GM12878 (cell line): ENCODE measurements at regions not wholly inside any gene's neighbourhood (a gene's known extent, or its start where the extent isn't known, plus 50 kb on each side); places are given as distances from the start of the nearest gene placed in this dataset.

Experiments used
- ATAC-seq: fragments of 200-7000 bp; cut with Tn5 transposase; 3 replicates; pipeline ENCODE4 v1.9.1; 2020; ENCODE audit warnings: mild to moderate bottlenecking, moderate library complexity
- BruUV-seq: library from RNA; stranded (reverse); fragments of 400-500 nt; replicated peaks from 2 replicates; lab custom pipeline; 2021; lab: Mats Ljungman, UMichigan
- CTCF ChIA-PET: fragments of 300-600 bp; sonication (Branson Sonifier 250); formaldehyde crosslinking; extraction: SDS; loops from one replicate; lab custom pipeline; 2021; ENCODE audit warnings: inconsistent platforms; lab: Yijun Ruan, JAX
- POLR2A ChIA-PET: fragments of 350-600 bp; formaldehyde crosslinking; extraction: SDS; loops from one replicate; lab custom pipeline; 2021; ENCODE audit warnings: inconsistent platforms; lab: Charles Lee
- RAD21 ChIA-PET: fragments of 300-600 bp; sonication (Branson Sonifier 250); formaldehyde crosslinking; loops from one replicate; lab custom pipeline; 2023; ENCODE audit warnings: antibody characterized with exemption; ENCODE audit not compliant: unreplicated experiment; lab: Charles Lee
- SMC1A ChIA-PET: fragments of 300-600 bp; sonication (Branson Sonifier 250); formaldehyde crosslinking; loops from one replicate; lab custom pipeline; 2023; ENCODE audit not compliant: unreplicated experiment, uncharacterized antibody; lab: Charles Lee
- DNase-seq: peaks from one replicate; pipeline ENCODE4 v3.0.0-alpha.2; 2011; ENCODE audit warnings: low read depth, low spot score
- FAIRE-seq: peaks from 3 replicates; lab custom pipeline; 2011; peaks lifted over from hg19 to GRCh38; lab: Jason Lieb, UNC
- H2AFZ ChIP-seq: 2 replicates; pipeline ENCODE4 v1.6.0; 2011; ENCODE audit warnings: low read depth, low read length, control low read depth; ENCODE audit not compliant: control insufficient read depth
- H3K27ac ChIP-seq: 2 replicates; pipeline ENCODE4 v1.5.1; 2011; ENCODE audit warnings: control low read depth; ENCODE audit not compliant: control insufficient read depth, insufficient read depth
- H3K27me3 ChIP-seq, 2 experiments: replicated peaks in 1 of 2; 2 replicates each; pipeline versions ENCODE4 v1.6.0 to v1.6.1; 2011; ENCODE audit warnings: low read length in 1 of 2; ENCODE audit not compliant: control insufficient read depth in 2 of 2, insufficient read depth in 2 of 2
- H3K36me3 ChIP-seq, 2 experiments: 2 replicates each; pipeline ENCODE4 v1.5.1; 2011; ENCODE audit warnings: low read length in 1 of 2; ENCODE audit not compliant: control insufficient read depth in 2 of 2, insufficient read depth in 2 of 2
- H3K4me1 ChIP-seq: 2 replicates; pipeline ENCODE4 v1.6.1; 2011; ENCODE audit warnings: mild to moderate bottlenecking, low read length, moderate library complexity, mixed read lengths; ENCODE audit not compliant: control insufficient read depth, insufficient read depth
- H3K4me2 ChIP-seq: 2 replicates; pipeline ENCODE4 v1.6.0; 2011; ENCODE audit warnings: control low read depth; ENCODE audit not compliant: control insufficient read depth, insufficient read depth
- H3K4me3 ChIP-seq: fragments of 200-600 bp; sonication (generic); 2 replicates; pipeline ENCODE4 v1.5.1; 2016
- H3K79me2 ChIP-seq: 2 replicates; pipeline ENCODE4 v1.6.0; 2011; ENCODE audit warnings: low read length; ENCODE audit not compliant: control insufficient read depth, insufficient read depth
- H3K9ac ChIP-seq: 2 replicates; pipeline ENCODE4 v1.8.0; 2011; ENCODE audit warnings: low read length, control low read depth, mixed read lengths; ENCODE audit not compliant: control insufficient read depth, insufficient read depth
- H3K9me3 ChIP-seq: replicated peaks from 3 replicates; pipeline ENCODE4 v1.5.1; 2011; ENCODE audit warnings: mild to moderate bottlenecking, low read length; ENCODE audit not compliant: control insufficient read depth, insufficient read depth
- H4K20me1 ChIP-seq: 2 replicates; pipeline ENCODE4 v1.6.0; 2011; ENCODE audit not compliant: control insufficient read depth, insufficient read depth
- CEBPZ ChIP-seq: fragments of 150-350 bp; IDR thresholded peaks from 2 replicates; pipeline ENCODE4 v1.6.1; 2016; ENCODE audit warnings: low read depth, low read length
- IRF3 ChIP-seq: fragments of 450-650 bp; IDR thresholded peaks from 2 replicates; pipeline ENCODE4 v1.6.1; 2014; ENCODE audit warnings: mild to moderate bottlenecking
- RAD51 ChIP-seq: fragments of 450-650 bp; IDR thresholded peaks from 2 replicates; pipeline ENCODE4 v1.6.1; 2016; ENCODE audit warnings: moderate library complexity, mild to moderate bottlenecking, inconsistent platforms
- WGBS: methylation state at CpG from one replicate; pipeline ENCODE4 v1.1.6; 2016; ENCODE audit warnings: low lambda C conversion rate; ENCODE audit not compliant: insufficient replicate concordance, insufficient coverage; ENCODE audit errors: missing lambda C conversion rate; 5-methylcytosine and 5-hydroxymethylcytosine counted together
- in situ Hi-C: fragments of 300-500 bp; cut with MboI; formaldehyde crosslinking; loops from 9 replicates; pipeline ENCODE4 v1.14.3; 2018; ENCODE audit warnings: mixed read lengths
- intact Hi-C: fragments of 100-400 bp; cut with micrococcal nuclease; formaldehyde crosslinking; loops from one replicate; pipeline ENCODE4 v1.14.2; 2022; ENCODE audit not compliant: unreplicated experiment
- TF ChIP-seq, protein P1 (sequence below): fragments of 450-650 bp; IDR thresholded peaks from 2 replicates; pipeline ENCODE4 v1.6.1; 2017; ENCODE audit warnings: mild to moderate bottlenecking, moderate library complexity

DNA sequence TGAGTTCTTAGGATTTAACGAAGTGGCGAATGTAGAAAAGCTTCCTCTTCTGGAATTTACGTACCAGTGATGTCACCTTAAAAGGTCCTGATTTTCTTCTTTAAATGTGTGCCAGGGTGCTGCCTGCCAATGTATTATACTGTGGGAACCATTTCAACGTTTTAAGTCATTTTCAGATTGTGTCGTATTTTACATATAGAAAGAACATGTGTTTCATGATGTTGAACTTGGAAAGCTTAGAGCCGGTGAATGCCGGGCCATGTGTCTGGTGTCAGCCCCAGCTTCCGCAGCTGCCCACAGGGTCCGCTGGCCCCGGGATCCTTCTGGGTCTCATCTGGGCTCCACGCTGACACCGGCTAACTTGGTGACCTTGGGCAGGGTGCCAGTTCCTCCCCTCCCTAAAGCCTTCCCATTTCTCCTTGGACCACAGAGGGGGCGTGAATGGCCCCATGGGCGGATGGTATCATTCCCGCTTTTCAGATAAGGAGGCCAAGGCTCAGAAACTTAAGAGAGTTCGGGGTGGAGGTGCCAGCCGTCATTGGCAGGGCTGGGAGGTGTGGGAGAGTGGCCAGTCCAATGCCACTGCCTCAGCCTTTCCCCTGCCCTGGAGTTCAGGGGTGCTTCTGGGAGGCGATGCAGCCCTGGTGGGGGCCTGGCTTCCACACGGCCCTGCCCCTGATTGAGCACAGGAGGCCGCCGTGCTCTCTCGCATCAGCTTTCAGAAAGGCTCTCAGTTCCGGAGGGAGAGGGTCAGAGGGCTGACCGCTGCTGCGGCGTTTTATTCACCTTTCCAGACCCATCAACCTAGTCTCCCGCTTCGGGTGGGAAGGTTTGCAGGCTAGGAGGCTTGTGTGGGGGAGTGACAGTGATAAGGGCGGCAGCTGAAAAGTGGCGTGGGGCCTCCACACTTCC, 68.8 kb upstream of the CIBAR2 start:
- peaks cover 5% of the 10 kb centered on the region; the same call in 1 of the 3 replicates for H3K9me3 ChIP-seq
- no peaks in the 10 kb centered on the region for H3K27me3 ChIP-seq
- H3K36me3 ChIP-seq, result peaks cover 0 to 1% of the 10 kb centered on the region in 2 experiments; a peak in 1 of 4 replicates
- ATAC-seq, result no peak
- FAIRE-seq, result no peak
- H2AFZ ChIP-seq, result no peak overlapping the region
- H3K9ac ChIP-seq, result no peak overlapping the region
- no peak for TF ChIP-seq RAD51
- intact Hi-C loops (no loop called here), in situ Hi-C loops (no loop called here)
- SMC1A ChIA-PET, result no interaction called here
- CTCF ChIA-PET, result no interaction called here
- WGBS, result 60% methylated on average over 30 of the region's 30 CpGs
- no peak overlapping the region for H3K4me3 ChIP-seq
- no peaks in the 10 kb centered on the region for H4K20me1 ChIP-seq
- H3K4me2 ChIP-seq, result no peak overlapping the region
- BruUV-seq, result no TSS peak
- no peaks in the 10 kb centered on the region for H3K79me2 ChIP-seq
- no peaks in the 10 kb centered on the region; the same call in 1 of the 2 replicates for H3K4me1 ChIP-seq
- RAD21 ChIA-PET, result no interaction called here
- POLR2A ChIA-PET, result interaction anchor here (0.6 kb wide), 1 partner anchor 20 kb away, joined by 4 read pairs; no protein-coding TSS in a partner anchor
- H3K27ac ChIP-seq, result no peak overlapping the region
- no peak for DNase-seq

DNA sequence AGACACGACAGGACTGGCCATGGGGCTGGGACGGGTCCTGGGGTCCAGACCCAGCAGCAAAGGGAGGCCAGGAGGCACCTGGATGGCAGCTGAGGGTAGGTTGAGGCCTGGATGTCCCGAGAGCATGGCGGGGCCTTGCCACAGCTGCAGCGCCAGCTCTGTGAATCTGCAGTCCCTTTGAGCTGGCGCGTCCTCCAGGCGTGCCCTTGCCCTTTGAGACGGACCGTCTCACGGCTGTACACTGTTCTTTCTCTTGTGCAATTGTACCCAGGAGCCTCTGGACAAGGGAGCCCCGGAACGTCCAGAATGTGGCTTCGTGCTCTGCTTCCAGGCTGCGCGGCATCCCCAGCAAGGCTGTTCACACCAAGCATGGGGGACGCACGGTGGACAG, 69.5 kb upstream of the CIBAR2 start:
- no peak overlapping the region for H3K4me3 ChIP-seq
- ChIA-PET RAD21 (no interaction called here), SMC1A (no interaction called here), CTCF (no interaction called here), POLR2A (no interaction called here)
- FAIRE-seq, result no peak
- H4K20me1 ChIP-seq, result no peaks in the 10 kb centered on the region
- H3K27ac ChIP-seq, result no peak overlapping the region
- ATAC-seq, result no peak
- DNase-seq, result no peak
- H3K27me3 ChIP-seq, result no peaks in the 10 kb centered on the region
- no peaks in the 10 kb centered on the region; the same call in 1 of the 2 replicates for H3K4me1 ChIP-seq
- H3K36me3 ChIP-seq, result peaks cover 0 to 1% of the 10 kb centered on the region in 2 experiments; a peak in 1 of 4 replicates
- 60% methylated on average over 16 of the region's 18 CpGs for WGBS
- BruUV-seq, result no TSS peak
- no peak overlapping the region for H3K4me2 ChIP-seq
- in situ Hi-C loops, result no loop called here
- H3K79me2 ChIP-seq, result no peaks in the 10 kb centered on the region
- intact Hi-C loops, result no loop called here
- H2AFZ ChIP-seq, result no peak overlapping the region
- peaks cover 5% of the 10 kb centered on the region; the same call in 1 of the 3 replicates for H3K9me3 ChIP-seq
- H3K9ac ChIP-seq, result no peak overlapping the region
- TF ChIP-seq RAD51 (no peak), CEBPZ (no peak), IRF3 (no peak)
- TF ChIP-seq, protein P1, sequence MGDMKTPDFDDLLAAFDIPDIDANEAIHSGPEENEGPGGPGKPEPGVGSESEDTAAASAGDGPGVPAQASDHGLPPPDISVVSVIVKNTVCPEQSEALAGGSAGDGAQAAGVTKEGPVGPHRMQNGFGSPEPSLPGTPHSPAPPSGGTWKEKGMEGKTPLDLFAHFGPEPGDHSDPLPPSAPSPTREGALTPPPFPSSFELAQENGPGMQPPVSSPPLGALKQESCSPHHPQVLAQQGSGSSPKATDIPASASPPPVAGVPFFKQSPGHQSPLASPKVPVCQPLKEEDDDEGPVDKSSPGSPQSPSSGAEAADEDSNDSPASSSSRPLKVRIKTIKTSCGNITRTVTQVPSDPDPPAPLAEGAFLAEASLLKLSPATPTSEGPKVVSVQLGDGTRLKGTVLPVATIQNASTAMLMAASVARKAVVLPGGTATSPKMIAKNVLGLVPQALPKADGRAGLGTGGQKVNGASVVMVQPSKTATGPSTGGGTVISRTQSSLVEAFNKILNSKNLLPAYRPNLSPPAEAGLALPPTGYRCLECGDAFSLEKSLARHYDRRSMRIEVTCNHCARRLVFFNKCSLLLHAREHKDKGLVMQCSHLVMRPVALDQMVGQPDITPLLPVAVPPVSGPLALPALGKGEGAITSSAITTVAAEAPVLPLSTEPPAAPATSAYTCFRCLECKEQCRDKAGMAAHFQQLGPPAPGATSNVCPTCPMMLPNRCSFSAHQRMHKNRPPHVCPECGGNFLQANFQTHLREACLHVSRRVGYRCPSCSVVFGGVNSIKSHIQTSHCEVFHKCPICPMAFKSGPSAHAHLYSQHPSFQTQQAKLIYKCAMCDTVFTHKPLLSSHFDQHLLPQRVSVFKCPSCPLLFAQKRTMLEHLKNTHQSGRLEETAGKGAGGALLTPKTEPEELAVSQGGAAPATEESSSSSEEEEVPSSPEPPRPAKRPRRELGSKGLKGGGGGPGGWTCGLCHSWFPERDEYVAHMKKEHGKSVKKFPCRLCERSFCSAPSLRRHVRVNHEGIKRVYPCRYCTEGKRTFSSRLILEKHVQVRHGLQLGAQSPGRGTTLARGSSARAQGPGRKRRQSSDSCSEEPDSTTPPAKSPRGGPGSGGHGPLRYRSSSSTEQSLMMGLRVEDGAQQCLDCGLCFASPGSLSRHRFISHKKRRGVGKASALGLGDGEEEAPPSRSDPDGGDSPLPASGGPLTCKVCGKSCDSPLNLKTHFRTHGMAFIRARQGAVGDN, result no peak
